ENCODE measurements at regions not wholly inside any gene's neighbourhood (a gene's known extent, or its start where the extent isn't known, plus 50 kb on each side); places are given as distances from the start of the nearest gene placed in this dataset.

DNA sequence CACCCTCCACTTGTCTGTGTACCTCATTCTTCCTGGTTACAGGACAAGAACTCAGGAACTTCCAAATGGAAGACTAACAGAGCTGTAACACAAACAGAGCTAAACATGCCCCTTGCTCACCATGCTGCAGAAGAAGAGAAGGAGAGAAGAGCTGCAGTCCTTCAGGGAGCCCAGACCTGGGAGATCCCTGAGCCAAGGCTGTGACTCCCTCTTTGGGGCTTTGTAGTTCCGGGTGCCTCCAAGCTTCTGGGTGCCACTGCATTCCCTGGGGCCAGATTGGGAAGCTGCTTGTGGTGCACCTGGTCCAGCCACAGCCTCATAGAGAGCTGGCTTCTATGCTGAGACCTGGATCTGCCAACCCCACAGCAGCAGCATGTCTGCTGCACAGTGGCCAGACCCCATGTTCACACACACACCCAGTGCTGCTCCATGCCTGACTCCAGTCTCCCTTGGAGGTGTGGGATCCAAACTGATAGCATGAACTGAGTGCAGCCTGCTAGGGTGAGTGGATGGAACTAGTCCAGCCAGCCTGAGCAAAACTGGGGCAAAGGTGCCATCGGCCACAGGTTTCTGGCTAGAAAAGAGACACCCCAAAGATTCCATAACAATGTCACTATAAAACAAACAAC is 263.0 kb upstream of the NRIP1 start:
- no peak for DNase-seq

- no peak for DNase-seq
These were observed 264.4 kb upstream of the NRIP1 start for GRCh38 chr21:15329191-15329590.

GRCh38 chr21:15330872-15331271 is 266.1 kb upstream of the NRIP1 start:
- DNase-seq, result no peak

DNA sequence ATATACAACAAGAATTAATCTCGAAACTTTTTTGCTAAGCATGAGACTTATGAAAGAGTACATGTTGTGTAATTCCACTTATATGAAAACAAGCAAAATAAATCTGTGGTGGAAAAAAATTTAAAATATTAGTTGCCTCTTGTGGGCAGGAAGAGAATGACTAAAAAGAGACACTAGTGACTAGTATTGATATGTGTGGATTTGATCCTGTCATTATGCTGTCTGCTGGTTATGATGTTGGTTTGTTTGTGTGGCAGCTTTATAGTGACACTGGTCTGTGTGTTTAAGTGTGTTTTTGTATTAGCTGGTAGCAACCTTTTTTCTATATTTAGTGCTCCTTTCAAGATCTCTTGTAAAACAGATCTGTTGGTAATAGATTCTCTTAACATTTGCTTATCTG is 267.8 kb upstream of the NRIP1 start:
- no peak for DNase-seq

DNA sequence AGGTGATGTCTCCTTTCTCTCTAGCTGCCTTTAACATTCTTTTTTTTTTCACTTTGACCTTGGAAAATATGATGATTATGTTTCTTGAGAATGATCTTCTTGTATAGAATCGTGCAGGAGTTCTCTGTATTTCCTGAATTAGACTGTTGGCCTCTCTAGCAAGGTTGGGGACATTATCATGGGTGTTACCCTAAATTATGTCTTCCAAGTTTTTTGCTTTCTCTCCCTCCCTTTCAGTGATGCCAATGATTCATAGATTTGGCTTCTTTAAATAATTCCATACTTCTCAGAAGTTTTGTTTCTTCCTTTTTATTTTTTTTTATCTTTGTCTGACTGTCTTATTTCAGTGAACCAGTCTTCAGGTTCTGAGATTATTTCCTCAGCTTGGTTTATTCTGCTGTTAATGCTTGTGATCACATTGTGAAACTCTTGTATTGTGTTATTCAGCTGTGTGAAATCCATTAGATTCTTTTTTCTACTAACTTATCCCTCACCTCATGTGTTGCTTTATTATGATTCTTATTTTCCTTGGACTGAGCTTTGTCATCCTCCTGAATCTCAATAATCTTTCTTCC is 268.4 kb upstream of the NRIP1 start:
- DNase-seq, result no peak

DNA sequence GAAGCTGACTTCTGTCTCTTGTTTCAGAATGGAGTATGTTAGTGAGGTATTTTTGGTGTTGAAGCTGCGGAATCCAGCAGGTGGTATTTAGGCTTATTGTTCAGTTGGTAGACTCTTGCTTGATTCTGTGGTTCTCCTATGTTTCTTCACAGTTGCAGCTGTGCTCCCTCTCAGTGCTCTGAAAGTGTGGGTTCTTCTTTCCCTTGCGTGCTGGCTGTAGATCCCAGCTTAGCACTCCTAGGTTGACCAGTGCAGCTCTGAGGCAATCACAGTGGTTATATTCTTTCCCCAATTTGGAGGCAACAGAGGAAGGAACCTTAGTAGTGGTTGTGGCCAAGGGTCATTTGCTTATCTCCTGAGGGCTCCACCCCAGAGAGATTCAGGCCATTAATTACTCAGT is 269.2 kb upstream of the NRIP1 start:
- no peak for DNase-seq

GRCh38 chr21:15343066-15343465 is 278.3 kb upstream of the NRIP1 start:
- no peak for DNase-seq

DNA sequence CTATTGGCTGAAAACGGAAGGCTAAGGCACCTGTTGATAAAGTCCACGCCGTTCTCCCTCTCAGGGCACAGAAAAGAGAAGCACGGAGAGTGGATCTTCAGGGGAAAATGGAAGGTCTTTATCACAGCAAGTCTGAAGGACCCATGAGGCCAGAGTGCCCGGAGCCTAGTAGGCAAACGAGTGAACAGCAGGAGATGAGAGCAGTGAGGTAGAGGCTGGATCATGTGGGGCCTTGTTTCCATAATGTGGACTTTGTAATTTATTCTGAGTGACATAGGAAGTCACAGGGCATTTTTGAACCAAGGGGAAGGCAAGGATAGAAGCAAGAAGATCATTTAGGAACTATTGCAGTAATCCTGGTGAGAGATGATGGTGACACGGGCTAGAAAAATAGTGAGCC is 287.2 kb upstream of the NRIP1 start:
- DNase-seq, result no peak

DNA sequence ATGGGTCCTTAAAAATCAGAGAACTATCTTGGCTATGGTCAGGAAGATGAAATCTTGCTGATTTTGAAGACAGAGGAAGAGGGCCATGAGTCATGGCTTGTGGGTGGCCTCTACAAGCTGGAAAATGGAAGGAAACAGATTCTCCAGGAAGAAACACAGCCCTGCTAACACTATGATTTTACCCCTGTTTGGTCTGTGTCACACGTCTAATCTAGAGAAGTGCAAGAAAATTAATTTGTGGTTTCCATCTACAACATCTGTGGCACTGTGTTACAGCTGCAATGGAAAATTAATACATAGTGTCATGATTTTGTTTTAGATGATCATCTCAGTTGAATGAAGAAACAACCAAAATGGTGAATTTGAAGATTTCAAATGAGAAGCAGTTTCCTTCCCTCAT is 288.7 kb upstream of the NRIP1 start:
- no peak for DNase-seq

DNA sequence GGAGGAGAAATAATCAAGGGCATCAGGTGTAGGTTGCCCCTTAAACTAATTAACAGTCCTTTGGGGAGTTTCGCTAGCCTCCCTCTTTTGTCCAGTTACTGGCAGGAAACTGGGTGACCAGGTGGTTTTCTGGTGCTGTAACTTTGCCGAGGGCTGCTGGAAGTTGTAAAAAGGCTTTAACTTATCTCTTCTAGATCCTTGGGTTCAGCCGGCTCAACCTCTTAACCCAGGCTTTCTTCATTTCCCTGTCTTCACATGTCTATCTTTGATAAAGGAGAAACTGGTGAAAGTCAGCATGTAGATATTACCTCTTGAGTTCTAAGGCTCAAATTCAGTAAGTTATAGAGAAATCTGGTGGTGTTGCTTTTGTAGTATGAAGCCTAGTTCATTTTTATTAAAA is 289.7 kb upstream of the NRIP1 start:
- DNase-seq, result no peak

DNA sequence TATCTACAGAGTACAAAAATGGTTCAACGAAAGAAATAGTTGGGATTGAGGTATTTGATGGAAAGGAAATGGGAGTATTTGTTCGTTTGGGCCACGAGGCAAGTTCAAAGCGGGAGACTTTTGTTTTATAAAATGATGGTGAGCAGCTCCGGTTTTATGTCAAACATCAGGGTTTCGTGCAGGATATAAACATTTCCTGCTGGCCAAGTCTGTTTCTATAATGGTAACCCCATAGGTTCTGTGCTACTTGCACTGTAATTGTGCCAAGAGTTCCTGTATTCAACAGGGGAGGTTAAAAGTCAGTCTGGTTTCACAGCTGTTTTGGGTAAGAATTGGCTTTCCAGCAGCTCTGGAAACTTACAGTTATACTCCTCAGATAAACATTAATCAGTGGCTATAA is 290.3 kb upstream of the NRIP1 start:
- no peak for DNase-seq

- no peak for DNase-seq
These were observed 294.5 kb upstream of the NRIP1 start for GRCh38 chr21:15359251-15359650.

DNA sequence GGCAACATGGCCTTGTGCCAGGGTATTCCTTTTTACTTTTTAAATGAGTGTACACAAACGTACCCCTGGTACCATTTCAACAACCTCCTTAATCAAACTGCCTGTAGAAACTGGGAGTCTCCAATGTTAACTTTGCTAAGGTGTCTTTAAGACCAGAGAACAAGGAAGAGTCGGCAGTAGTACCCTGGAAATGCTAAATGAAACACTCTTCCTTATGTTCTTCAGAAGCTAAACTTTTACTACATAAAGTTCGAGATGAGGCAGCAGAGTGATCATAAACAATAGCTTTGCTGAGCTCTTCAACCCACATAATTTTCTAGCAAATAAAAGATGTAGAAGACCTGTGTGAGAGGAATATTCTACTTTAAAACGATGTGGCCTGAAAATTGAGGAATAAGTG is 297.7 kb upstream of the NRIP1 start:
- DNase-seq, result no peak

- no peak for DNase-seq
These were observed 299.1 kb upstream of the NRIP1 start for GRCh38 chr21:15363921-15364320.

DNA sequence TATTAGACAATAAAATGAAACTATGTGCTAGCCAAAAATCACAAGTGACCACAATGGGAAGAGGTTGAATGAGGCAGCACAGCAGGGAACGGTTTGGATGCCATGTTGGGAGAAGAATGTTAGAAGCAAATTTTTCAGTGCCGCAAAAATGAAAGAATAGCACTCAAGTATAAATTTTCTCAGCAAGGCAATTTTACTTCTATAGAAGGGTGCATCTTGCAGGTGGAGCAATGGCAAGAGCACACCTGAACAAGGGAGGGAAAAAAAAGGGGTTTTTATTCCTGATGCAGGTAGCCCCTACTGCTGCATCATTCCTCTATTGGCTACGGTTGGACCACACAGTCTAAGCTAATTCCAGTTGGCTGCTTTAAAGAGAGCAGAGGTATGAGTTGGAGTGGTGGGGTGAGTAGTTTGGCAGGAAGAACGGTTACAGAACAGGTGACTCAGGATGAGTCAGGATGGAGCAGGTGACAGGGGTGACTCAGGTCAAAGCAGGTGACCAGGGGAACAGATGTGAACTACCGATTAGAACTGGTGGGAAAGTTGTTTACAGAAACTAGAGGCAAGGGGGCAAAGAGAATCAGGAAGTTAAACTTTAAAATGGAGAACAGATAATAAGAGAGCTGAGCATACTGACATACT is 301.1 kb upstream of the NRIP1 start:
- no peak for DNase-seq

- DNase-seq, result no peak
These were observed 301.8 kb upstream of the NRIP1 start for GRCh38 chr21:15366555-15366954.

DNA sequence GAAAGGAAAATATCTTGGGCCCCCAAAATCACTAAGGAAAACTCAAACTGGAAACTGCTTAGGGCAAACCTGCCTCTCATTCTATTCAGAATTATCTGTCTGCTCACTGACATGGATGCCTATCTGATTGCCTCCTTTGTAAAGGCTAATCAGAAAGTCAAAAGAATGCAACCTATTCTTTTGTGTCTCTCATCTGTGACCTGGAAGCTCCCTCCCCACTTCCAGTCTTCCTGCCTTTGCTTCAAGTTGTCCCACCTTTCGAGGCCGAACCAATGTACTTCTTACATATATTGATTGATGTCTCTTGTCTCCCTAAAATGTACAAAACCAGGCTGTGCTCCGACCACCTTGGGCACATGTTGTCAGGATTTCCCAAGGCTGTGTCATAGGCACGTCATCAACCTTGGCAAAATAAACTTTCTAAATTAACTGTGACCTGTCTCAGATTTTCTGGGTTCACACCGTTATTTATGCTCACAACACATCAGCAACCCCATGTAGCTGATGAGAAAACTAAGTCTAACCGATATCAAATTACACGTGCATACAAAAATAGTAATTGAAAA is 302.3 kb upstream of the NRIP1 start:
- DNase-seq, result no peak

- DNase-seq, result no peak
These were observed 305.7 kb upstream of the NRIP1 start for GRCh38 chr21:15370462-15370975.

DNA sequence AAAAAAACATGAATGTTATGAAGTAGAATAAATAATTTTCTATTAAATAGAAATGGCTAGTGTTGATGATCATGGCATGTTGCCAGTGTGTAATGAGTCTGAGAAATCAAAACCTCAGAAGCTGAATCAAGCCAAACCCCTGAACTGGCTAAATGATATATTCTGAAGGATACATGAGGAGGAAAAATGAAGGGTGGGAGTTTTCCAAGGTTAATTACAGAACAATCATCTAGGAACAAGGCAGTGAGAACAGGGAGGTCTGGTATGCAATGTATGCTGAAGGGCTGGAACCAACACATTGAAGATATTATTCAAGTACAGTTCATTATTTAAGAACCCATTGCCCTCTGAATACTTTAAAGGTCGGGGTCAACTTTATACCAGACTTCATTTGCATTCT is 309.1 kb upstream of the NRIP1 start:
- no peak for DNase-seq

DNA sequence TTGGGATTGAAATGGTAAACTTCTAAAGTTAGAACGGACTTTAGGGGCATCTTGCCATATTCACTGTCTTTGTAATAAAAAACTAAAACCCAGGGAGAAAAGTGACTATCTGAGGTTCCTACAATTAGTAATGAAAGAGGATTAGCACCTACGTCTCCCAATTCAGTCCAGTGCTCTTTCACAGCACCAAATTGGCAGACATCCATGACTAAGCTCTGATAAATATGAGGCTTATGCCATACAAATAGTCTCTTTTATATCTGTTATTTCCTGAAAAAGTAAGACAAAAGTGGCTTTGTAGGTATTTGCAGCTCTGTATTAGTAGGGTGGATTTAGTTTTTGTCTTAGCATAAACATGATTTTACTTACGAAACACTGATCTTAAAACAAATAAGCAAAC is 315.0 kb upstream of the NRIP1 start:
- no peak for DNase-seq

DNA sequence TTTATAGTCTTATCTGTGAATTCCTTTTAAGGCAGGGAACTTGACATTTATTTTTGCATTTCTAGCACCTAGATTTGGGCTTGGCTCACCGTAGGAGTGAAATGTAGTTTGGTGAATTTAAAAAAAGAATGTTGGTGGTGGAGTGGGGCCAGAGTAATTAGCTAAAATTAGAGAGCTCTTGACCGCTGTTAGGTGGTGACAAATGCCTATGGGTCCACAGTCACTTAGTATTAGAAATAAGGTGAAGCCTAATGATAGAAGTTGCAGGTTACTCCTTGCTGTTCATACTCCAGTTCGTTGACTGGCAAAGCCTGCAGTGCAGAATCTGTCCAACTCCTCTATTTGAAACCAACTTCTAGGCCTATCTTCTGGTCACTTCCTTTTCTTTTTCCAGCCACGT is 318.8 kb upstream of the NRIP1 start:
- no peak for DNase-seq

- no peak for DNase-seq
These were observed 325.2 kb upstream of the NRIP1 start for GRCh38 chr21:15390049-15390448.

DNA sequence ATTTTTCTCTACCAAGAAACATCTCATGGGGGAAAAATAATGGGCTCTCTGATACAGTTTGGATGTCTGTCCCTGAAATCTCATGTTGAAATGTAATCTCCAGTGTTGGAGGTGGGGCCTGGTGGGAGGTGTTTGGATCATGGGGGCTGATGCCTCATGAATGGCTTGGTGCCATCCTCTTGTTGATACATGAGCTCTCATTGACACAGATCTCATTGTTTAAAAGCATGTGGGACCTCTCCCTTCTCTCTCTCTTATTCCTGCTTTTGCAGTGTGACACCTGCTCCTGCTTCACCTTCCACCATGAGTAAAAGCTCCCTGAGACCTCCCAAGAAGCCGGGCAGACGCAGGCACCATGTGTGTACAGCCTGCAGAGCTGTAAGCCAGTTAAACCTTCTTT is 332.5 kb upstream of the NRIP1 start:
- no peak for DNase-seq

GRCh38 chr21:15400905-15401304 is 328.9 kb upstream of the USP25 start:
- no peak for DNase-seq
